ENCODE measurements at regions not wholly inside any gene's neighbourhood (a gene's known extent, or its start where the extent isn't known, plus 50 kb on each side); places are given as distances from the start of the nearest gene placed in this dataset.

GRCh38 chr3:68057637-68058320, 403.4 kb upstream of the SUCLG2 start:
- Histone ChIP-seq H3K27me3 (replicated peaks in 1 of 7) (no peaks in the 10 kb centered on the region), H3K4me1 (no peaks in the 10 kb centered on the region), H3K27ac (peak overlapping the region in 1 of 8 donors; percentile 28), H3K9me3 (no peaks in the 10 kb centered on the region), H3K36me3 (no peaks in the 10 kb centered on the region), H3K4me3 (peak overlapping the region in 1 of 8 donors; percentile 22)
- DNase-seq = no peak
- intact Hi-C loops (cut with DNase I; ENCODE audit: low total_unique reads) = no loop called here
- TF ChIP-seq POLR2A (IDR thresholded peaks at IDR 0.05) = no peak
- no peak for TF ChIP-seq POLR2AphosphoS5 (IDR thresholded peaks at IDR 0.05)
- TF ChIP-seq CTCF (IDR thresholded peaks at IDR 0.05 in 8 of 11, conservative IDR thresholded peaks at IDR 0.05 in 3 of 11) = no peak
- 42 to 56% (median 47%) methylated on average over 2 of the region's 2 CpGs for WGBS, 5 donors

GRCh38 chr3:68056556-68056955, 402.1 kb upstream of the SUCLG2 start:
- Histone ChIP-seq H3K4me1 (no peaks in the 10 kb centered on the region), H3K27ac (no peak overlapping the region), H3K9me3 (no peaks in the 10 kb centered on the region), H3K4me3 (no peak overlapping the region), H3K36me3 (no peaks in the 10 kb centered on the region), H3K27me3 (replicated peaks in 1 of 7) (no peaks in the 10 kb centered on the region)
- intact Hi-C loops (cut with DNase I; ENCODE audit: low total_unique reads) = no loop called here
- no peak for DNase-seq
- TF ChIP-seq POLR2A (IDR thresholded peaks at IDR 0.05) (no peak), CTCF (IDR thresholded peaks at IDR 0.05 in 8 of 11, conservative IDR thresholded peaks at IDR 0.05 in 3 of 11) (no peak), POLR2AphosphoS5 (IDR thresholded peaks at IDR 0.05) (no peak)
- WGBS, 5 donors = 45 to 61% (median 50%) methylated on average over 2 of the region's 2 CpGs

GRCh38 chr3:68055215-68055614, 400.8 kb upstream of the SUCLG2 start:
- 83 to 92% (median 88%) methylated on average over 4 of the region's 4 CpGs for WGBS, 5 donors
- Histone ChIP-seq H3K27me3 (replicated peaks in 1 of 7) (no peaks in the 10 kb centered on the region), H3K36me3 (no peaks in the 10 kb centered on the region), H3K9me3 (no peaks in the 10 kb centered on the region), H3K4me1 (no peaks in the 10 kb centered on the region), H3K27ac (no peak overlapping the region), H3K4me3 (no peak overlapping the region)
- no peak for TF ChIP-seq POLR2AphosphoS5 (IDR thresholded peaks at IDR 0.05)
- TF ChIP-seq CTCF (IDR thresholded peaks at IDR 0.05 in 8 of 11, conservative IDR thresholded peaks at IDR 0.05 in 3 of 11) = no peak
- TF ChIP-seq POLR2A (IDR thresholded peaks at IDR 0.05) = no peak
- intact Hi-C loops (cut with DNase I; ENCODE audit: low total_unique reads) = no loop called here
- no peak for DNase-seq

GRCh38 chr3:68049776-68050175, 395.4 kb upstream of the SUCLG2 start:
- DNase-seq = no peak
- TF ChIP-seq POLR2A (IDR thresholded peaks at IDR 0.05) (no peak), CTCF (IDR thresholded peaks at IDR 0.05 in 8 of 11, conservative IDR thresholded peaks at IDR 0.05 in 3 of 11) (no peak), POLR2AphosphoS5 (IDR thresholded peaks at IDR 0.05) (no peak)
- H3K4me3 ChIP-seq = no peak overlapping the region
- H3K4me1 ChIP-seq = no peaks in the 10 kb centered on the region
- no peak overlapping the region for H3K27ac ChIP-seq
- intact Hi-C loops (cut with DNase I; ENCODE audit: low total_unique reads) = no loop called here
- H3K27me3 ChIP-seq (replicated peaks in 1 of 7) = no peaks in the 10 kb centered on the region
- 51 to 85% (median 71%) methylated on average over 3 of the region's 3 CpGs for WGBS, 5 donors
- no peaks in the 10 kb centered on the region for H3K9me3 ChIP-seq
- no peaks in the 10 kb centered on the region for H3K36me3 ChIP-seq
